ENCODE measurements at regions not wholly inside any gene's neighbourhood (a gene's known extent, or its start where the extent isn't known, plus 50 kb on each side); places are given as distances from the start of the nearest gene placed in this dataset.

- no peak for TF ChIP-seq SIN3A (conservative IDR thresholded peaks at IDR 0.05 in 1 of 2, IDR thresholded peaks at IDR 0.05 in 1 of 2; ENCODE audit: low read depth in 1 of 2, low read length in 2 of 2)
- no peak for TF ChIP-seq CBX8 (IDR thresholded peaks at IDR 0.05; ENCODE audit: borderline replicate concordance, low read depth, low read length)
- no peak for TF ChIP-seq GABPA (IDR thresholded peaks at IDR 0.05; ENCODE audit: borderline replicate concordance, insufficient read depth, low read length)
- TF ChIP-seq PHF8 (conservative IDR thresholded peaks at IDR 0.05; ENCODE audit: low read depth, low read length): no peak
- TF ChIP-seq KDM1A (IDR thresholded peaks at IDR 0.05; ENCODE audit: borderline replicate concordance, low read length): peak; percentile 16; the same call in 1 of the 2 replicates
- TF ChIP-seq JUN (IDR thresholded peaks at IDR 0.05; ENCODE audit: low read depth, low read length): no peak
- TF ChIP-seq ASH2L (IDR thresholded peaks at IDR 0.05; ENCODE audit: low read length): no peak
- TF ChIP-seq CREB1 (IDR thresholded peaks at IDR 0.05): no peak
- no peak for TF ChIP-seq POU5F1 (IDR thresholded peaks at IDR 0.05; ENCODE audit: low read depth, low read length)
- no peak for TF ChIP-seq NRF1 (IDR thresholded peaks at IDR 0.05; ENCODE audit: low read depth, low read length)
- peak in 1 of 2 experiments; percentile 43; a peak in 1 of 3 replicates for TF ChIP-seq POLR2A (IDR thresholded peaks at IDR 0.05; ENCODE audit: control extremely low read depth in 1 of 2, low read depth in 2 of 2, low read length in 2 of 2)
- TF ChIP-seq CTCF (IDR thresholded peaks at IDR 0.05; ENCODE audit: control extremely low read depth in 1 of 3, insufficient read depth in 1 of 3, low read depth in 1 of 3, low read length in 3 of 3): no peak
- TF ChIP-seq SP1 (IDR thresholded peaks at IDR 0.05; ENCODE audit: low read depth, low read length): peak; percentile 77
- peak; percentile 19; the same call in 1 of the 2 replicates for TF ChIP-seq MAX (IDR thresholded peaks at IDR 0.05)
- 0 out of 2 replicates have a peak, but pooled peaks have one; percentile 39 for TF ChIP-seq TBP (IDR thresholded peaks at IDR 0.05; ENCODE audit: low read depth, low read length)
- no peak; the same call in none of the 2 replicates for TF ChIP-seq CHD2 (IDR thresholded peaks at IDR 0.05; ENCODE audit: low read length)
- TF ChIP-seq HDAC2 (IDR thresholded peaks at IDR 0.05; ENCODE audit: borderline replicate concordance in 1 of 2, low read depth in 2 of 2, low read length in 2 of 2): no peak
- no peak for TF ChIP-seq SP2 (IDR thresholded peaks at IDR 0.05; ENCODE audit: low read length)
- no peak for TF ChIP-seq RBBP5 (IDR thresholded peaks at IDR 0.05; ENCODE audit: borderline replicate concordance, low read depth, low read length)
- TF ChIP-seq RXRA (IDR thresholded peaks at IDR 0.05; ENCODE audit: insufficient read depth, low read depth, low read length): no peak
- TF ChIP-seq SIRT6 (IDR thresholded peaks at IDR 0.05; ENCODE audit: low read length): no peak
- TF ChIP-seq TAF7 (optimal IDR thresholded peaks at IDR 0.05; ENCODE audit: borderline replicate concordance, low read depth, low read length): no peak
These were observed 56.3 kb upstream of the MAP10 start (continued) for GRCh38 chr1:232748910-232749368.

Measured in H1 (cell line).